ENCODE measurements at regions not wholly inside any gene's neighbourhood (a gene's known extent, or its start where the extent isn't known, plus 50 kb on each side); places are given as distances from the start of the nearest gene placed in this dataset.
"Not testable (repeated sequence)": the region's sequence is repeated elsewhere in the genome, so short reads cannot be mapped to it uniquely, and the experiment has no call there.

GRCh38 chr12:116327992-116328391, 50.5 kb upstream of the MED13L start:
- H3K27me3 ChIP-seq (replicated peaks; ENCODE audit: control insufficient read depth, insufficient read depth, low read length); H3K4me3 ChIP-seq (ENCODE audit: low read depth, low read length); H3K27ac Mint-ChIP-seq (ENCODE audit: unreplicated experiment); CTCF ChIA-PET; H3K36me3 Mint-ChIP-seq (ENCODE audit: insufficient read depth, unreplicated experiment); H3K36me3 ChIP-seq (ENCODE audit: control insufficient read depth, insufficient read depth, low read length); POLR2A ChIA-PET; H3K27me3 Mint-ChIP-seq (ENCODE audit: insufficient read depth, unreplicated experiment); DNase-seq; intact Hi-C loops (cut with micrococcal nuclease; ENCODE audit: unreplicated experiment); BruUV-seq (replicated peaks); H3K4me3 Mint-ChIP-seq (ENCODE audit: unreplicated experiment); H3K9me3 Mint-ChIP-seq (ENCODE audit: unreplicated experiment); H3K9me3 ChIP-seq: not testable (repeated sequence)
- peaks cover 14% of the 10 kb centered on the region for H3K4me1 Mint-ChIP-seq (ENCODE audit: low read depth, unreplicated experiment)
- H3K4me1 ChIP-seq = peaks cover 12% of the 10 kb centered on the region; the same call in 1 of the 2 replicates

- intact Hi-C loops (cut with micrococcal nuclease; ENCODE audit: unreplicated experiment) = no loop called here
- H3K4me1 Mint-ChIP-seq (ENCODE audit: low read depth, unreplicated experiment) = peaks cover 14% of the 10 kb centered on the region
- H3K9me3 ChIP-seq = no peaks in the 10 kb centered on the region
- no TSS peak for BruUV-seq (replicated peaks)
- no peaks in the 10 kb centered on the region for H3K27me3 ChIP-seq (replicated peaks; ENCODE audit: control insufficient read depth, insufficient read depth, low read length)
- ChIA-PET POLR2A (no interaction called here), CTCF (no interaction called here)
- H3K27ac Mint-ChIP-seq (ENCODE audit: unreplicated experiment) = no peak overlapping the region
- H3K36me3 ChIP-seq (ENCODE audit: control insufficient read depth, insufficient read depth, low read length) = no peaks in the 10 kb centered on the region
- no peak for TF ChIP-seq CTCF (IDR thresholded peaks at IDR 0.05; ENCODE audit: insufficient read depth in 1 of 2, low read depth in 1 of 2, low read length in 1 of 2, severe bottlenecking in 1 of 2, unreplicated experiment in 1 of 2)
- H3K4me3 ChIP-seq (ENCODE audit: low read depth, low read length) = no peak overlapping the region
- no peaks in the 10 kb centered on the region for H3K9me3 Mint-ChIP-seq (ENCODE audit: unreplicated experiment)
- H3K36me3 Mint-ChIP-seq (ENCODE audit: insufficient read depth, unreplicated experiment) = no peaks in the 10 kb centered on the region
- no peak overlapping the region for H3K4me3 Mint-ChIP-seq (ENCODE audit: unreplicated experiment)
- H3K27me3 Mint-ChIP-seq (ENCODE audit: insufficient read depth, unreplicated experiment) = no peaks in the 10 kb centered on the region
- H3K4me1 ChIP-seq = peaks cover 13% of the 10 kb centered on the region; the same call in 1 of the 2 replicates
- DNase-seq = no peak
Observed at GRCh38 chr12:116331876-116332275, 54.4 kb upstream of the MED13L start.

- ChIA-PET CTCF (no interaction called here), POLR2A (no interaction called here)
- no peak for DNase-seq
- no peaks in the 10 kb centered on the region for H3K36me3 Mint-ChIP-seq (ENCODE audit: insufficient read depth, unreplicated experiment)
- H3K4me1 Mint-ChIP-seq (ENCODE audit: low read depth, unreplicated experiment) = peaks cover 14% of the 10 kb centered on the region
- TF ChIP-seq CTCF (IDR thresholded peaks at IDR 0.05; ENCODE audit: insufficient read depth in 1 of 2, low read depth in 1 of 2, low read length in 1 of 2, severe bottlenecking in 1 of 2, unreplicated experiment in 1 of 2) = no peak
- H3K4me1 ChIP-seq = peaks cover 13% of the 10 kb centered on the region; the same call in 1 of the 2 replicates
- no peaks in the 10 kb centered on the region for H3K9me3 Mint-ChIP-seq (ENCODE audit: unreplicated experiment)
- no peaks in the 10 kb centered on the region for H3K27me3 ChIP-seq (replicated peaks; ENCODE audit: control insufficient read depth, insufficient read depth, low read length)
- BruUV-seq (replicated peaks) = no TSS peak
- H3K4me3 Mint-ChIP-seq (ENCODE audit: unreplicated experiment) = no peak overlapping the region
- H3K36me3 ChIP-seq (ENCODE audit: control insufficient read depth, insufficient read depth, low read length) = no peaks in the 10 kb centered on the region
- H3K27me3 Mint-ChIP-seq (ENCODE audit: insufficient read depth, unreplicated experiment) = no peaks in the 10 kb centered on the region
- H3K9me3 ChIP-seq = no peaks in the 10 kb centered on the region
- no peak overlapping the region for H3K27ac Mint-ChIP-seq (ENCODE audit: unreplicated experiment)
- no peak overlapping the region for H3K4me3 ChIP-seq (ENCODE audit: low read depth, low read length)
- intact Hi-C loops (cut with micrococcal nuclease; ENCODE audit: unreplicated experiment) = no loop called here
Observed at GRCh38 chr12:116332705-116333380, 55.4 kb upstream of the MED13L start.
